Activated naive CD8-positive, alpha-beta T cell treated with anti-CD3 and anti-CD28 coated beads for 36 hours (primary cell): ENCODE measurements at regions not wholly inside any gene's neighbourhood (a gene's known extent, or its start where the extent isn't known, plus 50 kb on each side); places are given as distances from the start of the nearest gene placed in this dataset.
"Not testable (repeated sequence)": the region's sequence is repeated elsewhere in the genome, so short reads cannot be mapped to it uniquely, and the experiment has no call there.

ENCODE experiments used
- DNase-seq: peaks from one replicate; pipeline ENCODE4 v3.0.0; 2021
- H3K27ac Mint-ChIP-seq: one replicate; pipeline ENCODE4 v1.8.0; 2022; ENCODE audit warnings: mild to moderate bottlenecking, moderate library complexity, mixed read lengths
- H3K27me3 Mint-ChIP-seq: one replicate; pipeline ENCODE4 v1.8.0; 2022; ENCODE audit warnings: mild to moderate bottlenecking, mixed read lengths
- H3K36me3 Mint-ChIP-seq: one replicate; pipeline ENCODE4 v1.8.0; 2021; ENCODE audit warnings: mild to moderate bottlenecking, mixed read lengths
- H3K4me1 Mint-ChIP-seq: one replicate; pipeline ENCODE4 v1.8.0; 2021; ENCODE audit warnings: mixed read lengths
- H3K4me3 Mint-ChIP-seq: one replicate; pipeline ENCODE4 v1.8.0; 2022; ENCODE audit warnings: mild to moderate bottlenecking, moderate library complexity, mixed read lengths
- H3K9me3 Mint-ChIP-seq: one replicate; pipeline ENCODE4 v1.8.0; 2022; ENCODE audit warnings: mixed read lengths

GRCh38 chr1:209172286-209172685 lies 411.2 kb upstream of the CAMK1G start:
- Mint-ChIP-seq H3K27me3 (peaks cover 28% of the 10 kb centered on the region), H3K27ac (no peak overlapping the region), H3K4me1 (no peaks in the 10 kb centered on the region), H3K9me3 (peaks cover under 1% of the 10 kb centered on the region), H3K36me3 (no peaks in the 10 kb centered on the region), H3K4me3 (no peak overlapping the region)
- DNase-seq: no peak

GRCh38 chr1:209172792-209173542 lies 410.5 kb upstream of the CAMK1G start:
- not testable (repeated sequence) for H3K9me3 Mint-ChIP-seq, H3K4me3 Mint-ChIP-seq, H3K27ac Mint-ChIP-seq, H3K36me3 Mint-ChIP-seq, DNase-seq, H3K4me1 Mint-ChIP-seq
- peaks cover 28% of the 10 kb centered on the region for H3K27me3 Mint-ChIP-seq

- peaks cover 28% of the 10 kb centered on the region for H3K27me3 Mint-ChIP-seq
- not testable (repeated sequence) for H3K4me3 Mint-ChIP-seq, H3K9me3 Mint-ChIP-seq, H3K36me3 Mint-ChIP-seq, H3K4me1 Mint-ChIP-seq, H3K27ac Mint-ChIP-seq, DNase-seq
Measured at GRCh38 chr1:209173796-209174195, 409.7 kb upstream of the CAMK1G start.

- Mint-ChIP-seq H3K27me3 (peaks cover 20% of the 10 kb centered on the region), H3K9me3 (peaks cover 14% of the 10 kb centered on the region), H3K27ac (no peak overlapping the region), H3K36me3 (no peaks in the 10 kb centered on the region), H3K4me1 (no peaks in the 10 kb centered on the region), H3K4me3 (no peak overlapping the region)
- DNase-seq: no peak
Measured at GRCh38 chr1:209176866-209177430, 406.6 kb upstream of the CAMK1G start.

GRCh38 chr1:209183195-209183594 lies 400.3 kb upstream of the CAMK1G start:
- Mint-ChIP-seq H3K27ac (no peak overlapping the region), H3K4me1 (no peaks in the 10 kb centered on the region), H3K36me3 (no peaks in the 10 kb centered on the region), H3K4me3 (no peak overlapping the region), H3K9me3 (peaks cover 13% of the 10 kb centered on the region), H3K27me3 (peaks cover 4% of the 10 kb centered on the region)
- no peak for DNase-seq

GRCh38 chr1:209187589-209187988 lies 395.9 kb upstream of the CAMK1G start:
- H3K4me3 Mint-ChIP-seq: no peak overlapping the region
- H3K4me1 Mint-ChIP-seq: no peaks in the 10 kb centered on the region
- peaks cover 3% of the 10 kb centered on the region for H3K9me3 Mint-ChIP-seq
- H3K27me3 Mint-ChIP-seq: peaks cover 15% of the 10 kb centered on the region
- H3K36me3 Mint-ChIP-seq: no peaks in the 10 kb centered on the region
- DNase-seq: no peak
- no peak overlapping the region for H3K27ac Mint-ChIP-seq

GRCh38 chr1:209190591-209191261 lies 392.8 kb upstream of the CAMK1G start:
- Mint-ChIP-seq H3K36me3 (no peaks in the 10 kb centered on the region), H3K27me3 (peaks cover 11% of the 10 kb centered on the region), H3K4me1 (no peaks in the 10 kb centered on the region), H3K4me3 (no peak overlapping the region), H3K27ac (no peak overlapping the region), H3K9me3 (peaks cover 8% of the 10 kb centered on the region)
- DNase-seq: peak; percentile 22

- Mint-ChIP-seq H3K4me3 (no peak overlapping the region), H3K27me3 (peaks cover 11% of the 10 kb centered on the region), H3K36me3 (no peaks in the 10 kb centered on the region), H3K4me1 (no peaks in the 10 kb centered on the region), H3K9me3 (peaks cover 13% of the 10 kb centered on the region), H3K27ac (no peak overlapping the region)
- DNase-seq: no peak
Measured at GRCh38 chr1:209191262-209191634, 392.3 kb upstream of the CAMK1G start.

GRCh38 chr1:209196140-209196539 lies 387.4 kb upstream of the CAMK1G start:
- H3K27ac Mint-ChIP-seq: no peak overlapping the region
- peaks cover 6% of the 10 kb centered on the region for H3K27me3 Mint-ChIP-seq
- H3K4me1 Mint-ChIP-seq: no peaks in the 10 kb centered on the region
- no peak for DNase-seq
- H3K9me3 Mint-ChIP-seq: peaks cover 15% of the 10 kb centered on the region
- H3K36me3 Mint-ChIP-seq: no peaks in the 10 kb centered on the region
- no peak overlapping the region for H3K4me3 Mint-ChIP-seq

GRCh38 chr1:209198961-209199750 lies 384.4 kb upstream of the CAMK1G start:
- no peak for DNase-seq
- H3K4me1 Mint-ChIP-seq: no peaks in the 10 kb centered on the region
- no peak overlapping the region for H3K4me3 Mint-ChIP-seq

GRCh38 chr1:209199822-209200221 lies 383.7 kb upstream of the CAMK1G start:
- Mint-ChIP-seq H3K9me3 (peaks cover 14% of the 10 kb centered on the region), H3K4me3 (no peak overlapping the region), H3K27me3 (peaks cover 5% of the 10 kb centered on the region), H3K27ac (no peak overlapping the region), H3K36me3 (no peaks in the 10 kb centered on the region), H3K4me1 (no peaks in the 10 kb centered on the region)
- DNase-seq: no peak

More at GRCh38 chr1:209198961-209199750, 384.4 kb upstream of the CAMK1G start:
- no peak overlapping the region for H3K27ac Mint-ChIP-seq
- peaks cover 14% of the 10 kb centered on the region for H3K9me3 Mint-ChIP-seq
- H3K27me3 Mint-ChIP-seq: peaks cover 5% of the 10 kb centered on the region
- H3K36me3 Mint-ChIP-seq: no peaks in the 10 kb centered on the region

- H3K27me3 Mint-ChIP-seq: peaks cover 21% of the 10 kb centered on the region
- DNase-seq, H3K9me3 Mint-ChIP-seq, H3K27ac Mint-ChIP-seq, H3K36me3 Mint-ChIP-seq, H3K4me1 Mint-ChIP-seq, H3K4me3 Mint-ChIP-seq: not testable (repeated sequence)
Measured at GRCh38 chr1:209202321-209202720, 381.2 kb upstream of the CAMK1G start.

GRCh38 chr1:209202830-209203532 lies 380.5 kb upstream of the CAMK1G start:
- peaks cover 28% of the 10 kb centered on the region for H3K27me3 Mint-ChIP-seq
- H3K9me3 Mint-ChIP-seq: no peaks in the 10 kb centered on the region
- H3K27ac Mint-ChIP-seq: no peak overlapping the region
- peaks cover 5% of the 10 kb centered on the region for H3K4me1 Mint-ChIP-seq
- no peak overlapping the region for H3K4me3 Mint-ChIP-seq
- DNase-seq: no peak
- H3K36me3 Mint-ChIP-seq: no peaks in the 10 kb centered on the region

GRCh38 chr1:209203533-209203895 lies 380.0 kb upstream of the CAMK1G start:
- H3K27ac Mint-ChIP-seq: no peak overlapping the region

GRCh38 chr1:209205039-209205438 lies 378.5 kb upstream of the CAMK1G start:
- Mint-ChIP-seq H3K4me1 (peaks cover 5% of the 10 kb centered on the region), H3K27me3 (peaks cover 41% of the 10 kb centered on the region), H3K4me3 (no peak overlapping the region), H3K9me3 (no peaks in the 10 kb centered on the region), H3K36me3 (no peaks in the 10 kb centered on the region), H3K27ac (no peak overlapping the region)
- no peak for DNase-seq

More at GRCh38 chr1:209203533-209203895, 380.0 kb upstream of the CAMK1G start:
- peaks cover 5% of the 10 kb centered on the region for H3K4me1 Mint-ChIP-seq
- no peak for DNase-seq
- no peaks in the 10 kb centered on the region for H3K9me3 Mint-ChIP-seq
- peaks cover 32% of the 10 kb centered on the region for H3K27me3 Mint-ChIP-seq
- no peaks in the 10 kb centered on the region for H3K36me3 Mint-ChIP-seq
- no peak overlapping the region for H3K4me3 Mint-ChIP-seq
